ENCODE measurements at regions not wholly inside any gene's neighbourhood (a gene's known extent, or its start where the extent isn't known, plus 50 kb on each side); places are given as distances from the start of the nearest gene placed in this dataset.

GRCh38 chr15:97892167-97892938 is 68.2 kb upstream of the ARRDC4 start:
- no peaks in the 10 kb centered on the region for H3K4me1 Mint-ChIP-seq (ENCODE audit: low read depth, unreplicated experiment)
- H3K9me3 Mint-ChIP-seq (ENCODE audit: unreplicated experiment) = no peaks in the 10 kb centered on the region
- H3K36me3 Mint-ChIP-seq (ENCODE audit: insufficient read depth, unreplicated experiment) = no peaks in the 10 kb centered on the region
- H3K27me3 ChIP-seq (replicated peaks; ENCODE audit: control insufficient read depth, insufficient read depth, low read length) = no peaks in the 10 kb centered on the region
- H3K27ac Mint-ChIP-seq (ENCODE audit: unreplicated experiment) = no peak overlapping the region
- BruUV-seq (replicated peaks) = no TSS peak
- H3K4me3 ChIP-seq (ENCODE audit: low read depth, low read length) = no peak overlapping the region
- ChIA-PET POLR2A (no interaction called here), CTCF (no interaction called here)
- no peaks in the 10 kb centered on the region for H3K9me3 ChIP-seq
- intact Hi-C loops (cut with micrococcal nuclease; ENCODE audit: unreplicated experiment) = no loop called here
- peaks cover 3% of the 10 kb centered on the region for H3K27me3 Mint-ChIP-seq (ENCODE audit: insufficient read depth, unreplicated experiment)
- no peaks in the 10 kb centered on the region for H3K36me3 ChIP-seq (ENCODE audit: control insufficient read depth, insufficient read depth, low read length)
- no peak for DNase-seq
- TF ChIP-seq CTCF (IDR thresholded peaks at IDR 0.05; ENCODE audit: insufficient read depth in 1 of 2, low read depth in 1 of 2, low read length in 1 of 2, severe bottlenecking in 1 of 2, unreplicated experiment in 1 of 2) = no peak
- H3K4me1 ChIP-seq = no peaks in the 10 kb centered on the region
- no peak overlapping the region for H3K4me3 Mint-ChIP-seq (ENCODE audit: unreplicated experiment)

- BruUV-seq (replicated peaks) = no TSS peak
- H3K27me3 ChIP-seq (replicated peaks; ENCODE audit: control insufficient read depth, insufficient read depth, low read length) = no peaks in the 10 kb centered on the region
- Mint-ChIP-seq H3K9me3 (ENCODE audit: unreplicated experiment) (no peaks in the 10 kb centered on the region), H3K36me3 (ENCODE audit: insufficient read depth, unreplicated experiment) (no peaks in the 10 kb centered on the region), H3K4me3 (ENCODE audit: unreplicated experiment) (no peak overlapping the region), H3K27me3 (ENCODE audit: insufficient read depth, unreplicated experiment) (no peaks in the 10 kb centered on the region), H3K4me1 (ENCODE audit: low read depth, unreplicated experiment) (no peaks in the 10 kb centered on the region), H3K27ac (ENCODE audit: unreplicated experiment) (no peak overlapping the region)
- POLR2A ChIA-PET = no interaction called here
- H3K4me1 ChIP-seq = no peaks in the 10 kb centered on the region
- H3K4me3 ChIP-seq (ENCODE audit: low read depth, low read length) = no peak overlapping the region
- no peak for TF ChIP-seq CTCF (IDR thresholded peaks at IDR 0.05; ENCODE audit: insufficient read depth in 1 of 2, low read depth in 1 of 2, low read length in 1 of 2, severe bottlenecking in 1 of 2, unreplicated experiment in 1 of 2)
- no peaks in the 10 kb centered on the region for H3K9me3 ChIP-seq
- intact Hi-C loops (cut with micrococcal nuclease; ENCODE audit: unreplicated experiment) = no loop called here
- H3K36me3 ChIP-seq (ENCODE audit: control insufficient read depth, insufficient read depth, low read length) = no peaks in the 10 kb centered on the region
- no peak for DNase-seq
- CTCF ChIA-PET = no interaction called here
These were observed 66.5 kb upstream of the ARRDC4 start for GRCh38 chr15:97893967-97894366.

- no peak overlapping the region for H3K4me3 ChIP-seq (ENCODE audit: low read depth, low read length)
- H3K4me1 ChIP-seq = no peaks in the 10 kb centered on the region
- TF ChIP-seq CTCF (IDR thresholded peaks at IDR 0.05; ENCODE audit: insufficient read depth in 1 of 2, low read depth in 1 of 2, low read length in 1 of 2, severe bottlenecking in 1 of 2, unreplicated experiment in 1 of 2) = no peak
- CTCF ChIA-PET = interaction anchor here (0.6 to 2.3 kb wide), 2 partner anchors 278 to 300 kb away, joined by 3 to 8 read pairs; no protein-coding TSS in a partner anchor
- POLR2A ChIA-PET = no interaction called here
- H3K36me3 ChIP-seq (ENCODE audit: control insufficient read depth, insufficient read depth, low read length) = no peaks in the 10 kb centered on the region
- Mint-ChIP-seq H3K4me1 (ENCODE audit: low read depth, unreplicated experiment) (no peaks in the 10 kb centered on the region), H3K9me3 (ENCODE audit: unreplicated experiment) (no peaks in the 10 kb centered on the region), H3K4me3 (ENCODE audit: unreplicated experiment) (no peak overlapping the region), H3K27me3 (ENCODE audit: insufficient read depth, unreplicated experiment) (peaks cover 6% of the 10 kb centered on the region), H3K36me3 (ENCODE audit: insufficient read depth, unreplicated experiment) (no peaks in the 10 kb centered on the region), H3K27ac (ENCODE audit: unreplicated experiment) (no peak overlapping the region)
- BruUV-seq (replicated peaks) = no TSS peak
- intact Hi-C loops (cut with micrococcal nuclease; ENCODE audit: unreplicated experiment) = no loop called here
- DNase-seq = no peak
- H3K27me3 ChIP-seq (replicated peaks; ENCODE audit: control insufficient read depth, insufficient read depth, low read length) = no peaks in the 10 kb centered on the region; the same call in 1 of the 2 replicates
- H3K9me3 ChIP-seq = no peaks in the 10 kb centered on the region
These were observed 60.5 kb upstream of the ARRDC4 start for GRCh38 chr15:97899981-97900380.
